ENCODE measurements at regions not wholly inside any gene's neighbourhood (a gene's known extent, or its start where the extent isn't known, plus 50 kb on each side); places are given as distances from the start of the nearest gene placed in this dataset.

DNA sequence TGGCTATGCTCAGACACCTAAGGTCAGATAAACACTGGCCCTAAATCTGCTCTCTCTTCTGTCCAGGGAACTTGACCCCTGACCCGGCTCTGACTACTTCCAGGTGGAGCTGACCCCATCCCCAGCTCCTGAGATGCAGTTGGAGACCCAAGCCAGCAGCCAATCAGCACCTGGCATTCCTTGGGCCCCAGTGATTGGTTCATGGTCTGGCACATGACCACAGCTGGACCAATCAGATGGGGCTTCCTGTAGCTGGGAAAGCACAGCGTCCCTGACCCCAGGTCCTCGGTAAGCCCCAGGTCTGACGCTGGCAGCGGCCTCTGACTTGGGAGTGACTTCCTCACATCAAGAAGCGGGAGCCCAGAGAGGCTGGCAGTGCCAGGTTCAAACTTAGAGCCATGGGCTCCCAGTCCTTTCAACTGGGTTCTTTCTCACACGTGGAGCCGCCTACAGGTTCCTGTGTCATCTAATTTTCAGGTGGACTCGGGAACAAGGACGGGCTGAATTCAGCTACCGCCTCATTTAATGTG lies 915.4 kb upstream of the TMEM132C start:
- no peak for DNase-seq (ENCODE audit: low read depth)

GRCh38 chr12:127355061-127355841 lies 911.7 kb upstream of the TMEM132C start:
- no peak for DNase-seq (ENCODE audit: low read depth)

DNA sequence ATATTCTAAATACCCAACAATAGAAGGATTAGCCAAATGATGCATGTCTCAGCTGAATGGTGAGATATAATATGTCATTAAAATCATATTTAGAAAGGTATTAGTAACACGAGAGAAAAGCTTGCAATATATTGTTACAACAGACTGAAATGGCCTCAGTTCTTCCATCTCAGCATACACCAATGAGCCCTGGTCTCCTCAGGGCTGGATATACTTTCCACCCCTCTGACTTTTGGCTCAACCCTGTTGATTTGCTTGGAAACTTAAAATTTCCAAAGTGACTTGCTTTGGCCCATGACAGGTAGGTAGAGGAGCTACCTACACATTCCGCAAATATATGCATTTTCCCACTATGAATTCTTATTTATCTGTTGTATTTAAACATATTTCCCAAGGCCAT lies 908.1 kb upstream of the TMEM132C start:
- no peak for DNase-seq (ENCODE audit: low read depth)

GRCh38 chr12:127360580-127360979 lies 906.4 kb upstream of the TMEM132C start:
- DNase-seq (ENCODE audit: low read depth), result no peak

DNA sequence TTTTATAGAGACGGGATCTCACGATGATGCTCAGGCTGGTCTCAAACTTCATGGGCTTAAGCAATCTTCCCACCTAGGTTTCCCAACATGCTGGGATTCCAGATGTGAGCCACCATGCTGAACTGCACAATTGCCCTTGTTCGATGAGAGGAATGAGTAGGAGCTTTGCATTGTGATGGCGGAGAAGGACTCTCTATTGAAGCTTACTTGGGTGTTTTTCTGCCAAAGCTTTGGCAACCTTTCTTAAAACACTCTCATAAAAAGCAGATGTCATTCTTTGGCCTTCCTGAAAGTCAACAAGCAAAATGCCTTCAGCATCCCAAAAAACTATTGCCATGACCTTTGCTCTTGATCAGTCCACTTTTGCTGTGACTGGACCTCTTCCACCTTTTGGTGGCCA lies 904.8 kb upstream of the TMEM132C start:
- no peak for DNase-seq (ENCODE audit: low read depth)

GRCh38 chr12:127363392-127363791 lies 903.6 kb upstream of the TMEM132C start:
- DNase-seq (ENCODE audit: low read depth), result no peak

DNA sequence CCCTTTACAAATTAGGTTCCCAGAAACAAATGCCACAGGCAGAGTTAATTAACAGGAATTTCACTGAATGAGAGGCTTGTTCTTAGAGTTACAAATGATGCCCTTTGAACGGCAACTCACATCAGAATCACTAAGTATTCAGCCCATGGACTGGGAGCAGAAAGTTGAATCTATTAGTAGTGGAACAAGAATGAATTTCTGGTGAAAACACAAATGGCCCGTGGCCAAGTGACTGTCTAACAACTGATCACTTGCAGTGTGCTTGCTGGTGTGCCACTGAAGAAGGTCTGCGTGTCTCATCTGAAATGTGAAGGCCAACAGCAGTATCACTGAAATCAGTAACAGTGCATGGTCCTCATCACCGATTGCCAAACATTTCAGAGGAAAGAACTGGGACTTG lies 893.4 kb upstream of the TMEM132C start:
- no peak for DNase-seq (ENCODE audit: low read depth)

DNA sequence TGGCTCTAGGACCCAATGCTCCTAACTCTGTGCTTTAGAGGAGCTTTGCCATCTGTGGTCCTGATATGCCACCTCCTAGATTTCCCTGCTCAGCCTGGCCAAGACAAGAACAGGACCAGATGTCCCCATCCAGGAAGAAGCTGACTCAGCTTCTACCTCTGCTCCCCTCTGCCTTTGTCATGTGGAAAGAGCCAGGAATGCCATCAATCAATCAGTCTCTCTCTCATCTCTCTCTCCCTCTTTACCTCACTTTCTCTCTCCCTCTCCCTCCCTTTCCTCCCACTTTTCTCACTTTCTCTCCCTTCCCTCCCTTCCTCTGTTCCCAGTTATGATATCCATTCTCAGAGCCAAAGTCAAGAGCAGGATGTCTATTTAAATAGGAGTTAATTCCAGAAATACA lies 892.5 kb upstream of the TMEM132C start:
- no peak for DNase-seq (ENCODE audit: low read depth)

DNA sequence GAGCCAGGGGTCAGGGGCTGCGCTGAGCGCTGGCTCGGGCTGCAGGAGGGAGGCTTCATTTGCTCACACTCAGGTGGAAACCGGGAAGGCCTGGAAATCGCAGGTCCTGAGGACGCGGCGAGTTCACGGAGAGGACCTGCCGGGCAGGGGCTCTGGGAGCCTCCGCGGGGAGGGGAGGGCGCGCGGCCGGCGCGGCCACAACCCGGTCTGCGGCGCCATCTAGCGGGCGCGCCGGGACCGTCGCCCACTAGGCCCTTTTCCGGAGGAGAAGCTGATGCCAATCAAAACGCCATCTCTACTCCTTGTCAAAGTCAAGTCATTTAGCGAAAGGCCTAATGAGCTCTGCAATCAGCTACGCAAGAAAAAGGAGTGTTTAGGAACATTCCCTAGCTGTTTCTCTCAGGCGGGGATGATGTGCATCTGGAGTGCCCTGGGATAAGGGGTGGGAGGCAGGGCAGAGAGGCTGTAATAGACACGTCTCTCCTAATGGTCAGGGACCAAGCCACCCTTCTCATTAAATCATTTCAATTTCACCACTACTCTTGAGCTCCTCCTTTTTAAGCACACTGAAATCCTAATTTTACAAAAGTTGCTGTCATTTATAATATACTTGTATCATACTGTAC lies 885.8 kb upstream of the TMEM132C start:
- no peak for DNase-seq (ENCODE audit: low read depth)

DNA sequence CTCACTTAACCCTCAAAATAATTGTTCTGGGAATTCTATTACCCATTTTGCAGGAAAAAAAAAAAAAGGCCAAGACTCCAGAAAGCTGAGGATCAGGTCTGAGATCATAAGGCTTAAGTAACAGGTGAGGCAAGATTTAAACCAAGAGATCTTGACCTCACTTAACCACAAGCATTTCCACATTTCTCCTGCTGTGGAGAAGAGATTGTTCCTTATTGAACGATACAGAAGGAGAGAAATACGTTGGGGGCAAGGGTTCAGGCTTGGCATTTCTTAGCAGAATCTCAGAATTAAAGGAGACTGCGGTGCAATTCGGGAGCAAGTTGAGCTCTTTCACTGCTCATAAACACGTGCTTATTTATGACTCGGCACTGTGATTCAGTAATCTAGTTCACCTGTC lies 885.3 kb upstream of the TMEM132C start:
- DNase-seq (ENCODE audit: low read depth), result no peak

- no peak for DNase-seq (ENCODE audit: low read depth)
Observed at GRCh38 chr12:127383281-127383680, 883.7 kb upstream of the TMEM132C start.

GRCh38 chr12:127386723-127387122 lies 880.2 kb upstream of the TMEM132C start:
- no peak for DNase-seq (ENCODE audit: low read depth)

- DNase-seq (ENCODE audit: low read depth), result no peak
Observed at GRCh38 chr12:127388985-127389384, 878.0 kb upstream of the TMEM132C start.

DNA sequence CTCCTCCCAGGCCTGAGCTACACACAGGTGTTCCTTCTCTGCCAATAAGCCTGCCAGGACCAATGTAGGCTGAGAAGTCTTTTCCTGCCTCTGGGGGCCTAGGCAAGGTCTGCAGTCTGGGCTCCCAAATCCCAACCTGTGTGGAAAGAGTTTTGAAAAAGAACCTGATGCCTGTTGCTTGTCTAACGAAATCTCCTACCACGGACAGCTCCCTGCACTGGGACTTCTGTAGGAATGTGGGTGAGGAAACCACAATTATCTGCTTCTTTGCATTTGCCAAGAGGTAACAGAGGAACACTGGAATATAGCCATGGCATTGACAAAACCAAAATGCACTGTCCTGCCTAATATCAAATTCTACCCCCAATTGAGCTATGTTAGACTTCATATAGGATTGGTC lies 877.0 kb upstream of the TMEM132C start:
- DNase-seq (ENCODE audit: low read depth), result no peak

- DNase-seq (ENCODE audit: low read depth), result no peak
Observed at GRCh38 chr12:127393465-127393864, 873.5 kb upstream of the TMEM132C start.

DNA sequence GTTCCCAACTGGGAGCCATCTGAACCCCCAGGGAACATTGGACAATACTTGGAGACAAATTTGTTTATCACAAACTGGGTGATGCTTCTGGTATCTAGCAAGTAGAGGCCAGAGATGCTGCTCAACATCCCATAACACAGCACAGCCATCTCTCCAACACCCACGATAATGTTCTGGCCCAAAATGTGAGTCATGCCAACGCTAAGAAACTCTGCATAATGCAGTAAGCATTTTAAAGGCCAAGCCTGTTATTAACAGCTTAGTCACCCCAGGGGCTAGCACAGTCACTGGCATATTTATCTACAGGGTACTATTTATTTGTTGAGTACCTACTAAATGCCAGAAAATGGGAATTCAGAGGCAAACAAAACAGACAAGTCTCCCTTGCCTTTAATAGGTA lies 873.1 kb upstream of the TMEM132C start:
- no peak for DNase-seq (ENCODE audit: low read depth)

DNA sequence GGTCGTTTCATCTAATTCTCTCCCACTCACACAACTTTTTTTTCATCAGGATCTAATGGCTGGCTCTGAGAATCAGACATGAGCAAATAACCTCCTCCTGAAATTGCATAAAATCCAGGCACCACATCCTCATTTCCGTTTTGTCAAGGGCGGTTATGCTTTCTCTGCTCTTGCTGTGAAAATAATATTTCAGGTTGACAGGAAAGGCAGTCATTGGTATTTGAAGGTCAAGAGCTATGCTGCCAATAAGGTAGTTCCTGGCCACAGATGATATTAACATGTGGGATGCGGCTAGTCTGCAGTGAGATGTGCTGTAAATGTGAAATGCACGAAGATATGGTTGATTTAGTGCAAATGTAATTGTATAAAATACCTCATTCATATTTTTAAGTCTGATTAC lies 870.2 kb upstream of the TMEM132C start:
- no peak for DNase-seq (ENCODE audit: low read depth)

GRCh38 chr12:127398016-127398710 lies 868.8 kb upstream of the TMEM132C start:
- no peak for DNase-seq (ENCODE audit: low read depth)

DNA sequence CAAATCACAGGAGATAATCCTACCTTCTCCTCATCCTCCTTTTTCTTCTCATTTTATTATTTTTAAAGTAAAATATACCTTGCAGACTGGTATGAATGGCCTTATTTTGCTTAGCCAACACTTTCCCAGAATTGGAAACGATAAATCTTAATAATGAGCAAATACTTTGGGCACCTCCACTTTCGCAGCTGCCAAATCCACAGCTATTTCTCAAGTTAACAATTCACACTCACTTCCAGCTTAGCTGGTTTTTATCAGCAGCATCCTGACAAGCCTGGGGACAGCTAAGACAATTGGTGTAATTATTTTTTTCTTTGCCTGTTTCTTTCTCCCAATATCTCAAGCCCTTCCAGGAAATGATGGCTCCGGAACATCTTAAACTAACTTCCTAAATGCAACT lies 867.5 kb upstream of the TMEM132C start:
- no peak for DNase-seq (ENCODE audit: low read depth)

DNA sequence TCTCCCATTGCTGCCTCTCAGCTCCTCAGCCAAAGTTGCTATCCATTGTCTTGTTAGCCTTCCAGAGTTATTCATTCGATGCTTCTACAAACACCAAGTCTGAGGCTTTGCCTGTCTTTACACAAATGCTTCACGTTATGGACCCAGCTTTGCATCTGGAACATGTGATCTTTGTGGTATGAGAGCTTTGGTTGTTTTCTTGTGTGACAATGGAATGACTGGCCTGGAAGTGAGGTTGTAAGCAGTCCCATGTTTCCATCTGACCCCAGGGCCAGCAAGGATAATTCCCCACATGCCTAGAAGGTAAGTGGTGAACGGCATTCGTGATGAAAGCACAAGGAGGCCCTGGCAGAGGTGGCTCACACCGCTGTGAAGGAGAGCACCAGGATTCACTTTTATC lies 866.7 kb upstream of the TMEM132C start:
- no peak for DNase-seq (ENCODE audit: low read depth)

GRCh38 chr12:127401005-127401404 lies 866.0 kb upstream of the TMEM132C start:
- DNase-seq (ENCODE audit: low read depth), result no peak

DNA sequence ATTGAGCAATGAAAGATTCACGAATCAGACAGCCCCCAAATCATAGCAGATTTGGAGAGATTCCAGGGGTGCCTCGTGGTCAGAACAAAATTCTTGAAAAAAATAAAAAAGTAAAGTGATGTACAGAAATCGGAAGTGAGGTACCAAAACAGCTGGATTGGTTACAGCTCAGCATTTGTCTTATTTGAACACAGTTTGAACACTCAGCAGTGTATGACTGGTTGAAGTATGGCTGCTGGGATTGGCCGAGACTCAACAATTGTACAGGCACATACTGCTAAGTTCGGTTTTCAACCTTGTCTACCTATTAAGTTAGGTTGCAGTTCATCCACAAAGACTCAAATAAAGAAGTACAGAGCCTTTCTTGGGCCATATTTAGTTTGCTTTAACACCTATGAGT lies 865.4 kb upstream of the TMEM132C start:
- no peak for DNase-seq (ENCODE audit: low read depth)
